Right lobe of liver (tissue), 4 donors: ENCODE measurements at regions not wholly inside any gene's neighbourhood (a gene's known extent, or its start where the extent isn't known, plus 50 kb on each side); places are given as distances from the start of the nearest gene placed in this dataset.

Experiments
- POLR2A ChIP-seq: fragments of 450-650 bp; IDR thresholded peaks from one replicate; pipeline ENCODE4 v1.6.1; 2017; ENCODE audit warnings: antibody characterized with exemption, mild to moderate bottlenecking
- TF ChIP-seq, protein P1 (sequence below), 4 donors: fragments of 200-600 bp in 3 of 4; fragments of 450-650 bp in 1 of 4; IDR thresholded peaks; one replicate each; pipeline versions ENCODE4 v1.5.1 to v1.8.0; 2016 to 2022; ENCODE audit warnings: antibody characterized with exemption in 4 of 4, mild to moderate bottlenecking in 2 of 4
- donor health status: DM: no; HTN: no; CAD: no.
- donor health status: DM: no; HTN: no; CAD: no.
- donor health status: DM: no; HTN: yes; CAD: no.

DNA sequence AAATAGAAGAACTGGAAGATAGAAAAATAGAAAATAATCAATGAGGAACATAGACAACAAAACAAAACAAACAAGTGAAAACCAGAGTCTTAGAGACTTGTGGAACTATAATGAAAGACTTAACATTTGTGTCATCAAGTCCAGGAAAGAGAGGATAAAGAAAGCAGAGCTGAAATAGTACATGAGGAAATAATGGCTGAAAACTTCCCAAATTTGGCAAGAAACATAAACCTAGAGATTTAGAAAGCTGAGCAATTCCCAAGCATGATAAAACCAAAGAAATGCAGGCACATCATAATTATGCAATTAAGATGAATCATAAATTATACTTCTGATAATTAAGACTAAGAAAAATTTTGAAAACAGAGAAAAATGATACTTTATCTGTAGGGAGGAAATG lies 614.5 kb downstream of the ETS1 start:
- TF ChIP-seq POLR2A = no peak
- TF ChIP-seq, protein P1, sequence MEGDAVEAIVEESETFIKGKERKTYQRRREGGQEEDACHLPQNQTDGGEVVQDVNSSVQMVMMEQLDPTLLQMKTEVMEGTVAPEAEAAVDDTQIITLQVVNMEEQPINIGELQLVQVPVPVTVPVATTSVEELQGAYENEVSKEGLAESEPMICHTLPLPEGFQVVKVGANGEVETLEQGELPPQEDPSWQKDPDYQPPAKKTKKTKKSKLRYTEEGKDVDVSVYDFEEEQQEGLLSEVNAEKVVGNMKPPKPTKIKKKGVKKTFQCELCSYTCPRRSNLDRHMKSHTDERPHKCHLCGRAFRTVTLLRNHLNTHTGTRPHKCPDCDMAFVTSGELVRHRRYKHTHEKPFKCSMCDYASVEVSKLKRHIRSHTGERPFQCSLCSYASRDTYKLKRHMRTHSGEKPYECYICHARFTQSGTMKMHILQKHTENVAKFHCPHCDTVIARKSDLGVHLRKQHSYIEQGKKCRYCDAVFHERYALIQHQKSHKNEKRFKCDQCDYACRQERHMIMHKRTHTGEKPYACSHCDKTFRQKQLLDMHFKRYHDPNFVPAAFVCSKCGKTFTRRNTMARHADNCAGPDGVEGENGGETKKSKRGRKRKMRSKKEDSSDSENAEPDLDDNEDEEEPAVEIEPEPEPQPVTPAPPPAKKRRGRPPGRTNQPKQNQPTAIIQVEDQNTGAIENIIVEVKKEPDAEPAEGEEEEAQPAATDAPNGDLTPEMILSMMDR (IDR thresholded peaks at IDR 0.05) = no peak
